ENCODE measurements at regions not wholly inside any gene's neighbourhood (a gene's known extent, or its start where the extent isn't known, plus 50 kb on each side); places are given as distances from the start of the nearest gene placed in this dataset.

- no peaks in the 10 kb centered on the region for H3K36me3 ChIP-seq (ENCODE audit: control insufficient read depth in 2 of 2, insufficient read depth in 2 of 2, low read length in 1 of 2)
- ATAC-seq (no peak), FAIRE-seq (no peak), DNase-seq (ENCODE audit: low read depth, low spot score) (no peak)
- intact Hi-C loops (cut with micrococcal nuclease; ENCODE audit: unreplicated experiment) (no loop called here), in situ Hi-C loops (cut with MboI) (no loop called here)
- no peak overlapping the region for H3K4me2 ChIP-seq (ENCODE audit: control insufficient read depth, insufficient read depth)
- H3K79me2 ChIP-seq (ENCODE audit: control insufficient read depth, insufficient read depth, low read length) = no peaks in the 10 kb centered on the region
- BruUV-seq (replicated peaks) = no TSS peak
- no peaks in the 10 kb centered on the region for H3K27me3 ChIP-seq (replicated peaks in 1 of 2; ENCODE audit: control insufficient read depth in 2 of 2, insufficient read depth in 2 of 2, low read length in 1 of 2)
- no peak overlapping the region for H3K9ac ChIP-seq (ENCODE audit: control insufficient read depth, insufficient read depth, low read length)
- ChIA-PET RAD21 (ENCODE audit: unreplicated experiment) (no interaction called here), CTCF (interaction anchor here (1.2 kb wide), 1 partner anchor 10 kb away, joined by 3 read pairs; no protein-coding TSS in a partner anchor), POLR2A (no interaction called here), SMC1A (ENCODE audit: uncharacterized antibody, unreplicated experiment) (no interaction called here)
- TF ChIP-seq EGR1 (IDR thresholded peaks at IDR 0.05; ENCODE audit: borderline replicate concordance in 1 of 2, low read depth in 2 of 2, low read length in 2 of 2) (no peak), MEF2B (IDR thresholded peaks at IDR 0.05; ENCODE audit: partially characterized antibody, poor library complexity, severe bottlenecking) (no peak), SIX5 (IDR thresholded peaks at IDR 0.05; ENCODE audit: low read depth, low read length, severe bottlenecking) (no peak), NFYB (IDR thresholded peaks at IDR 0.05; ENCODE audit: insufficient read depth, low read depth, low read length) (no peak), RCOR1 (conservative IDR thresholded peaks at IDR 0.05; ENCODE audit: low read depth, low read length) (no peak), TAF1 (IDR thresholded peaks at IDR 0.05; ENCODE audit: borderline replicate concordance, low read depth, low read length) (no peak), NBN (IDR thresholded peaks at IDR 0.05) (no peak), MTA3 (IDR thresholded peaks at IDR 0.05; ENCODE audit: borderline replicate concordance, low read length) (no peak), PAX8 (IDR thresholded peaks at IDR 0.05) (no peak), NFIC (IDR thresholded peaks at IDR 0.05; ENCODE audit: low read depth, low read length) (no peak), CUX1 (IDR thresholded peaks at IDR 0.05; ENCODE audit: insufficient replicate concordance, low read depth, low read length) (no peak), SMAD1 (IDR thresholded peaks at IDR 0.05; ENCODE audit: low read depth, partially characterized antibody) (no peak), NFXL1 (IDR thresholded peaks at IDR 0.05; ENCODE audit: borderline replicate concordance) (no peak)
- TF ChIP-seq, protein P1, sequence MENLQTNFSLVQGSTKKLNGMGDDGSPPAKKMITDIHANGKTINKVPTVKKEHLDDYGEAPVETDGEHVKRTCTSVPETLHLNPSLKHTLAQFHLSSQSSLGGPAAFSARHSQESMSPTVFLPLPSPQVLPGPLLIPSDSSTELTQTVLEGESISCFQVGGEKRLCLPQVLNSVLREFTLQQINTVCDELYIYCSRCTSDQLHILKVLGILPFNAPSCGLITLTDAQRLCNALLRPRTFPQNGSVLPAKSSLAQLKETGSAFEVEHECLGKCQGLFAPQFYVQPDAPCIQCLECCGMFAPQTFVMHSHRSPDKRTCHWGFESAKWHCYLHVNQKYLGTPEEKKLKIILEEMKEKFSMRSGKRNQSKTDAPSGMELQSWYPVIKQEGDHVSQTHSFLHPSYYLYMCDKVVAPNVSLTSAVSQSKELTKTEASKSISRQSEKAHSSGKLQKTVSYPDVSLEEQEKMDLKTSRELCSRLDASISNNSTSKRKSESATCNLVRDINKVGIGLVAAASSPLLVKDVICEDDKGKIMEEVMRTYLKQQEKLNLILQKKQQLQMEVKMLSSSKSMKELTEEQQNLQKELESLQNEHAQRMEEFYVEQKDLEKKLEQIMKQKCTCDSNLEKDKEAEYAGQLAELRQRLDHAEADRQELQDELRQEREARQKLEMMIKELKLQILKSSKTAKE (IDR thresholded peaks at IDR 0.05; ENCODE audit: low read depth, poor library complexity, severe bottlenecking) = no peak
- no peaks in the 10 kb centered on the region; the same call in 2 of the 3 replicates for H3K9me3 ChIP-seq (replicated peaks; ENCODE audit: control insufficient read depth, insufficient read depth, low read length)
- WGBS (ENCODE audit: insufficient coverage, insufficient replicate concordance, low lambda C conversion rate, missing lambda C conversion rate) = 0% methylated on average over 3 of the region's 3 CpGs
- no peaks in the 10 kb centered on the region for H4K20me1 ChIP-seq (ENCODE audit: control insufficient read depth, insufficient read depth)
- no peak overlapping the region for H3K4me3 ChIP-seq
- no peak overlapping the region for H3K27ac ChIP-seq (ENCODE audit: control insufficient read depth, insufficient read depth)
- H3K4me1 ChIP-seq (ENCODE audit: control insufficient read depth, insufficient read depth, low read length) = no peaks in the 10 kb centered on the region
- no peak overlapping the region for H2AFZ ChIP-seq (ENCODE audit: control insufficient read depth, low read depth, low read length)
These were observed 184.2 kb upstream of the GPRIN3 start for GRCh38 chr4:89491761-89492160.
